NCI-H524 (cell line): ENCODE measurements at regions not wholly inside any gene's neighbourhood (a gene's known extent, or its start where the extent isn't known, plus 50 kb on each side); places are given as distances from the start of the nearest gene placed in this dataset.
"Not testable (repeated sequence)": the region's sequence is repeated elsewhere in the genome, so short reads cannot be mapped to it uniquely, and the experiment has no call there.

Experiments
- DNase-seq, 2 experiments: peaks; one replicate each; lab custom pipeline; 2025; lab: John Stamatoyannopoulos, UW

GRCh38 chr20:2203436-2203835 is 92.4 kb upstream of the TGM3 start:
- DNase-seq: no peak

- DNase-seq: no peak
These were observed 91.8 kb upstream of the TGM3 start for GRCh38 chr20:2204021-2204420.

GRCh38 chr20:2206957-2207769 is 88.6 kb upstream of the TGM3 start:
- peak; percentile 64 to 72 for DNase-seq

DNA sequence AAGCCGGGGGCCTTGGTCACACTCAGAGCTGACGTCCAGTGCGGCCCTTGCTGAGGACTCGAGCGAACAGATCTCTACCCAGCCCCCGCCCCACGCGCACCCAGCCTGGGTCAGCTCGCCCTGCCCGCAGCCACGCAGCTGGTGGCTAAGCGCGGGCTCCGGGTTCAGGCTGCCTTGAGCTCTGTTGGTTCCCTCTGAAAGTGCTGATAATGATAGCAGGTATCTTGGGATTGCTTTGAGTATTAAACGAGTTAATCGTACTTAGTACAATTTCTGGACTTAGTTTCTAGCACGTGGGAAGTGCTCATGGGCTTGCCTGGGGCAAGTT is 88.1 kb upstream of the TGM3 start:
- no peak for DNase-seq

DNA sequence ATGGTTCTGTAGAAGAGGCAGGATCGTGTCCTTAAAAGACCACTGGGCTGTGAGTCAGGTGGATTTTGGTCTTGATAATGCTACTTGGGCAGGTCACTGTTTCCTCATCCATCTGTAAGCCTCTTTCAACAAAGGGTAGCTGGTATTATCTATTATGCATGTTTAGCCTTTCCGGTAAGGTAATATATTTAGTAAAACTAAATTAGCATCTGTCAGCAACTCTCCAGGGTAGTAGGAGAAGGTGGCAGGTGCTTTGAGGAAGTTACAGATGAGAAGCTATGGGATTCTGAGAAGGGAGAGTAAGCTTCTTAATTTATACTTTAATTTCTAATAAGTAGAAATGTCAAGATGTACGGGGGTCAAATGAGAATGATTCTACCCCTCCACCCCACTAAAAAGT is 86.9 kb upstream of the TGM3 start:
- no peak for DNase-seq

GRCh38 chr20:2210646-2211552 is 84.9 kb upstream of the TGM3 start:
- DNase-seq: no peak

DNA sequence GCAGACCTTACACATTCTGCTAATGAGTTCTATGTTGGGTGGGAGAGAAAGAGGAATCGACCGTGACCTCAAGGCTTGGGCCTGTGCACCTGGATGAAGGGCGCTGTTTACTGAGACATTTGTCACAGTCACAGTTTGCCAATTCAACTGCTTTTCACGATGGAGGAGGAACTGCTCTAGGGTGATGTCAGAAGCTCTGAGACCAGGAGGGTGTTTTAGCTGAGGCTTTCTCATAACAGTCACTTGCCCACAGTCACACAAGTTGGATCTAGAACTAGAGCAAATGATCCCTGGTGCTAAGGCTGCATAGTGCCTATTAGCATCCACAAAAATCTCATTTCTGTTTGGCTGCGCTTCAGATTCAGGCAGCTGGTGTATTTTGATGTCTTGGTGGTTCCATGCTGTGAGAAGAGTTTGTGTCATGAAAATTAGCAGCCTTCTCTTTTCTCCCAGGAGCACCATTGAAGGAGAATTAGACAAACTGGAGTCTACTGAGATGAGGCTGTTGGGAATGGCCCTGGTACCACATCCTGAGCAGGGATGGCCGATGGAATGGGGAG is 83.3 kb upstream of the TGM3 start:
- no peak for DNase-seq

GRCh38 chr20:2213401-2213800 is 82.4 kb upstream of the TGM3 start:
- DNase-seq: no peak

DNA sequence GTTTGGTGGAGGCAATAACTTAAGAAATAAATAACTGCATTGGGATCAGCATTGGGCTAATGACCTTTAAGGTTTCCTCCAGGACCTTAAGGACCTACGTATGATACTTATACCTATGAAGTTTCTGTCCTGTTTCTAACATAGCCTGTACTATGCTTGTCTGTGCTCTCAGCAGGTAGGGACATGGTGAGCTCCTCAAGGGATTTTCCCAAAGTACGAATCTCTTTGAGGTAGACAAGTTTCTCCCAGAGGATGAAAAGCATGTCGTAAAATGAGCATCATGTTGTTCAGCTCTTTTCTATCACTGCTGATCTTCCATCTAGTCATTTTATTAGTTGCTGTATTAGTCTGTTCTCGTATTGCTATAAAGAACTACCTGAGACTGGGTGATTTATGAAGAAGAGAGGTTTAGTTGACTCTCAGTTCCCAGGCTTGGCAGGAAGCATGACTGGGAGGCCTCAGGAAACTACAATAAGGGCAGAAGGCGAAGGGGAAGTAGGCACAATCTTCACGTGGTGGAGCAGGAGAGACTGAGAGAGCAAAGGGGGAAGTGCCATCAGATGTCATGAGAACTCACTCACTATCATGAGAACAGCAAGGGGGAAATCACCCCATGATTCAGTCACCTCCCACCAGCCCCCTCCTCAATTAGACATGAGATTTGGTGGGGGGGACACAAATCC is 77.8 kb upstream of the TGM3 start:
- no peak for DNase-seq

- no peak for DNase-seq
These were observed 76.3 kb upstream of the TGM3 start for GRCh38 chr20:2219481-2220006.

DNA sequence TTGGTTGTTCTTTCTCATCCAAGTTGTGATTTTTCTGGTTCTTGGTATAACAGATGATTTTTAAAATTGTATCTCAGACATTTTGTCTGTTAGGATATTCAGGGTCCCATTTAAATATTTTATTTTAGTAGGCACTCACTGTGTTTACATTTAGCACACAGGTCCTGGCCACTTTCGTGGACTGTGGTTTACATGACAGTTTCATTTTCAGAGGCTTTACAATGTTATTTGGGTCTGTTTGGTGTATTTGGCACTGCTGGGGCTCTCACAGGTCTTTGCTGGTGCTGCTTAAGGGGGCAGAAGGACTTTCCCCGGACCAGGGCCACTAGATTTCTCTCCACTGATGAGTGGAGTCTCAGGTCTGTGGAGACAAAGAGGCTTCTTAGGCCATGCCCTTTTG is 75.5 kb upstream of the TGM3 start:
- DNase-seq: no peak

DNA sequence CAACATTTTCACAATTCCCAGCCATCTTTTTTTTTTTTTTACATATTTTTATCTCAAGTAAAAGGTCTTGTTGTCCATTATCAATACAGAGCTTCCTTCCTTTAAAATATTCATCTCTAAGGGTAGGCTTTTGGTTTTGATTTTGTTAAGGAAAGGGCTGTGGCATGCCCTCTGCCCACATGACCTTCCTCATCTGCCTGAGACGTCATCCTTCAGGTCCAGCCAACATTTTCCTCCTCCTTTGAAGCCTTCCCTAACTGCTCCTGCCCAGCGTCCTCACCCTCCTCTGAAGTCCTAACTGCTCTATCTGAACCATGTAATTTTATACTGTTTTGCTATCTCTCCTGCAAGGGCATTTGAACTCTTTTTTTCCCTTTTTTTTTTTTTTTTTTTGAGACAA is 73.9 kb upstream of the TGM3 start:
- no peak for DNase-seq

DNA sequence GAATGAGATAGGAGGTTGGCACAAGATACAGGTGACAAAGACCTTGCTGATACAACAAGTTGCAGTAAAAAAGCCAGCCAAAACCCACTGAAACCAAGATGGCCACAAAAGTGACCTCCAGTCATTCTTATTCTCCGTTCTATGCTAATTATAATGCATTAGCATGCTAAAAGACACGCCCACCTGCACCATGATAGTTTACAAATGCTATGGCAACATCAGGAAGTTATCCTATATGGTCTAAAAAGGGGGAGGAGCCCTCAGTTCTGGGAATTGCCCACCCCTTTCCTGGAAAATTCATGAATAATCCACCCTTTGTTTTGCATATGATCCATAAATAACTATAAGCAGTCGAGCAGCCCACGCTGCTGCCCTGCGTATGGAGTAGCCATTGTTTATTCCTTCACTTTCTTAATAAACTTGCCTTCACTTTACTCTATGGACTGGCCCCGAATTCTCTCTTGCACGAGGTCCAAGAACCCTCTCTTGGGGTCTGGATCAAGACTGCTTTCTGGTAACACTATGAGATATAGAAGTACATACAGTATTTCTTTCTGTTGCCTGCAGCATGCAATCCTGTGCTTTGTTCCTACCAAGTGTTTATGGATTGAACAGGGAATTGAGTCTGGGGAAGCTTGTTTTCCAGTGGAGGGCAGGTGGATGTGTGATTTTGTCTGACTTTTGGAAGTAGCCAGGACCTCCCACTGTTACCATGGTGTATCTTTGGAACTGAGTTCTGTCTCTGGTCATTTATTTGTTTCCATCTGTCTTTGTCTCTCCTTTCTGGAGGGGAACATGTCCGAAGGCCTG is 72.0 kb upstream of the TGM3 start:
- DNase-seq: no peak

DNA sequence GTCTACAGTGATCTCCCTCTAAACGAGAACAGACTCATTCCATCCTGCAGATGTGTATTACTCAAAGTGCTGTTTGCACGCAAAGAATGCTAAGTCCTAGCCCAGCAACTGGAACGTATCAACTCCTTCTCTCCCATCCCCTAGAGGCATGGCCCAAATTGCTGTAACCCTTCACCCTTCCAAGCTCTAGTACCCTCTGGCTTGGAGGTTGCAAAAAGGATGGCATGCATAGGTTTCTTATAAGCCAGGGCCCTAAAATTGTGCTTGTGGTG is 71.5 kb upstream of the TGM3 start:
- DNase-seq: no peak

DNA sequence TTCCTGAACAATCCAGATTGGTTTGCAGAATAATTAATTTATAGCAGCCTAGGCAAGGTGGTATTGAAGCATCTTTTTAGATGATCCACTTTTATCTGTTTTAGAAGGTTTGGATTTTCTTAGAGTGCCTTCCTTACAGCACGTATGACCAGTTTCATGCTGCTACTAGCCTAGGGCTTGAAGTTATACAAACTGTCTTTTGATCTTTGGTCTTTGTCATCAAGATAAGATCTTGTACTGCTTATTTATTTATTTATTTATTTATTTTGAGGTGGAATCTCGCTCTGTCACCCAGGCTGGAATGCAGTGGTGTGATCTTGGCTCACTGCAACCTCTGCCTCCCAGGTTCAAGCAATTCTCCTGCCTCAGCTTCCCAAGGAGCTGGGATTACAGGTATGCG is 68.5 kb upstream of the TGM3 start:
- DNase-seq: not testable (repeated sequence)

DNA sequence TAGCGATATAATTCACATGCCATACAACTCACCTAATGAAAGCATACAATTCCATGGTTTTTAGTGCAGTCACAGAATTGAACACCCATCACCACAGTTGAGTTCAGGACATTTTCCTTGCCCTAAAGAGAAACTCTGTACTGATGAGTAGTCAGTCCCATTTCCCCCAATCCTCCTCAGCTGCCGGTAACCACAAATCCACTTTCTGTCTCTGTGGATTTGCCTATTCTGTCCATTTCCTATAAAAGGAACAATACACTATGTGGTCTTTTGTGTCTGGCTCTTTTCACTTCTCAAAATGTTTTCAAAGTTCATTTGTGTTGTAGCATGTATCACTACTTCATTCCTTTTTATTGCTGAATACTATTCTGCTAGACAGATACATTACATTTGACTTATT is 67.9 kb upstream of the TGM3 start:
- no peak for DNase-seq

DNA sequence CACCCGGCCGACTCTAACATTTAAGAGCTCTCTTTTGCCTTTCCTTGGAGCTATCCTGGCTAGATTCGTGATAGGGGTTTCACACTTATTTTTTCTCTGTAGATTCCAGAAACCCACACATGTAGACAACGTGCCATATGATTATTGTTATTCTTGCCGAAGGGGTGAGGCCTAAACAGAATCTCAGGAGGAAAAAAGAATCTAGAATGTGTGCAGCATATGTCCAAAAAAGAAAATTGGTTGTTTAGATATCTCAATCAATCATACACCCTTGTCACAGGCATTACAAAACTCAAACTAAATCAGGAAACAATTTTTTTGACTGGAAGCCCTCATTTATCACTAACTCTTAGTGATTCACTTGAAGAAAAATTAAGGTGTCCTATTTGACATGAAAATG is 66.9 kb upstream of the TGM3 start:
- no peak for DNase-seq

GRCh38 chr20:2230726-2231488 is 64.9 kb upstream of the TGM3 start:
- no peak for DNase-seq

DNA sequence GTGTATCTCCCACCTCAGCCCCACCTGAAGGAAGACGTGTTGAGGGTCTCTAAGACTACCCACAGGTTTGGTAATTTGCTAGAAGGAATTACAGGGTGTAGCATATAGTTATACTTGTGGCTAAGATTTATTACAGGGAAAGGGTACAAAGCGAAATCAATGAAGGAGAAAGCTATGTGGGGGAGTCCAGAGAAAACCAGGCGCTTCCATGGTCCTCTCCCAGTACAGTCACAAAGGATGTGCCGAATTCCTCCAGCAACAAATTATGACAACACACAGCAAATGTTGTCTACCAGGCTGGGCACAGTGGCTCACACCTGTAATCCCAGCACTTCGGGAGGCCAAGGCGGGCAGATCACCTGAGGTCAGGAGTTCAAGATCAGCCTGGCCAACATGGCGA is 64.1 kb upstream of the TGM3 start:
- DNase-seq: no peak

DNA sequence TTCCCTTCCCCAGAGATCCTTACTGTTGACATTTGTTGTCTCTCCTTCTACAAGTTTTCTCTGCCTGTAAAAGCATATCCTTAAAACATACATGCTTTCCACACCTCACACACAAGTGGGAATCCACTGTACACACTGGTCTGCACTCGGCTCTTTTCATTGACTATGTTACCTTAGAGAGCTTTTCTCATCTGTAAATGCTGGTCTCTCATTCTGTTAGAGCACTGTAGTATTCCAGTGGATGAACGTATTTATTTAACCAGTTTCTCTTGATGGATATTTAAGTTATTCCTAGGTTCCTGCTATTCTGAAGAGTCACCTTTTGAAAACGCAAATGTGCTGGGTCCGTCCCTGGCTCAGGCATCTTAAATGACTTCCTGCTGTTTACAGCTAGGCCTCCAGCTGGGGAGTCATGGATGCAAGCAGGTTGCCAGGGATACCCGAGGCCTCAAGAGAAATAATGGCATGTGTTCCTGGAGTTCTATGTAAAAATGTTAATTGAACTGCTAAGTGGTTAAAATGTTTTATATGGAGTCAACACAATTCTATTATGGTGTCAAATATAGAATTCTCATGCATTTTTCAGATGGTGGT is 61.1 kb upstream of the TGM3 start:
- DNase-seq: peak in 1 of 2 experiments; percentile 20
